NB4 (cell line): ENCODE measurements at regions not wholly inside any gene's neighbourhood (a gene's known extent, or its start where the extent isn't known, plus 50 kb on each side); places are given as distances from the start of the nearest gene placed in this dataset.

ENCODE experiments used
- DNase-seq: peaks from one replicate; pipeline ENCODE4 v3.0.0; 2010; ENCODE audit warnings: low read depth
- H3K4me3 ChIP-seq: one replicate; pipeline ENCODE4 v1.5.1; 2011; ENCODE audit warnings: mild to moderate bottlenecking, low read depth, low read length, moderate library complexity
- MYC ChIP-seq: IDR thresholded peaks from 2 replicates; pipeline ENCODE4 v1.6.1; 2011; ENCODE audit warnings: low read depth, low read length
- POLR2A ChIP-seq: IDR thresholded peaks from 2 replicates; pipeline ENCODE4 v1.6.1; 2011; ENCODE audit warnings: mild to moderate bottlenecking; ENCODE audit not compliant: insufficient read length; ENCODE audit errors: extremely low read depth
- TF ChIP-seq, protein P1 (sequence below): IDR thresholded peaks from one replicate; pipeline ENCODE4 v1.5.1; 2012; ENCODE audit warnings: low read depth, low read length
- TF ChIP-seq, protein P2 (sequence below): IDR thresholded peaks from 2 replicates; pipeline ENCODE4 v1.6.1; 2011; ENCODE audit warnings: low read depth, low read length

DNA sequence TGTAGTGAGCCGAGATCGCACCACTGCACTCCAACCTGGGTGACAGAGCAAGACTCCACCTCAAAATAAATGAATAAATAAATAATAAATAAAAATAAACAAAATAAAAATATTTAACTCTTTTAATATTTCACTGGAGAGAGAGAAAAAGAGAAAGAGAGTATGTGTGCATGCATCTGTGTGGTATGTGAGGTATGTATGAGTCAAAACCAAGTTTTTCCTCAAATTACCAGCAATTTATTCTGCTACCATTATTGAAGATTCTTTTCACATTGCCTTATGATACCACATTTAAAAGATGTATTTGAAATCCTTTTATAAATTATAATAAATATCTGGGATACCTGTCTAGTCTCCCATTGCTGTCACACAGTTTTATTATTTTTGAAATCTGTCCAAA is 122.1 kb downstream of the CD164 start:
- TF ChIP-seq POLR2A (no peak), MYC (no peak)
- TF ChIP-seq, protein P1, sequence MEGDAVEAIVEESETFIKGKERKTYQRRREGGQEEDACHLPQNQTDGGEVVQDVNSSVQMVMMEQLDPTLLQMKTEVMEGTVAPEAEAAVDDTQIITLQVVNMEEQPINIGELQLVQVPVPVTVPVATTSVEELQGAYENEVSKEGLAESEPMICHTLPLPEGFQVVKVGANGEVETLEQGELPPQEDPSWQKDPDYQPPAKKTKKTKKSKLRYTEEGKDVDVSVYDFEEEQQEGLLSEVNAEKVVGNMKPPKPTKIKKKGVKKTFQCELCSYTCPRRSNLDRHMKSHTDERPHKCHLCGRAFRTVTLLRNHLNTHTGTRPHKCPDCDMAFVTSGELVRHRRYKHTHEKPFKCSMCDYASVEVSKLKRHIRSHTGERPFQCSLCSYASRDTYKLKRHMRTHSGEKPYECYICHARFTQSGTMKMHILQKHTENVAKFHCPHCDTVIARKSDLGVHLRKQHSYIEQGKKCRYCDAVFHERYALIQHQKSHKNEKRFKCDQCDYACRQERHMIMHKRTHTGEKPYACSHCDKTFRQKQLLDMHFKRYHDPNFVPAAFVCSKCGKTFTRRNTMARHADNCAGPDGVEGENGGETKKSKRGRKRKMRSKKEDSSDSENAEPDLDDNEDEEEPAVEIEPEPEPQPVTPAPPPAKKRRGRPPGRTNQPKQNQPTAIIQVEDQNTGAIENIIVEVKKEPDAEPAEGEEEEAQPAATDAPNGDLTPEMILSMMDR = no peak
- TF ChIP-seq, protein P2, sequence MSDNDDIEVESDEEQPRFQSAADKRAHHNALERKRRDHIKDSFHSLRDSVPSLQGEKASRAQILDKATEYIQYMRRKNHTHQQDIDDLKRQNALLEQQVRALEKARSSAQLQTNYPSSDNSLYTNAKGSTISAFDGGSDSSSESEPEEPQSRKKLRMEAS = no peak
- no peak overlapping the region for H3K4me3 ChIP-seq
- no peak for DNase-seq

DNA sequence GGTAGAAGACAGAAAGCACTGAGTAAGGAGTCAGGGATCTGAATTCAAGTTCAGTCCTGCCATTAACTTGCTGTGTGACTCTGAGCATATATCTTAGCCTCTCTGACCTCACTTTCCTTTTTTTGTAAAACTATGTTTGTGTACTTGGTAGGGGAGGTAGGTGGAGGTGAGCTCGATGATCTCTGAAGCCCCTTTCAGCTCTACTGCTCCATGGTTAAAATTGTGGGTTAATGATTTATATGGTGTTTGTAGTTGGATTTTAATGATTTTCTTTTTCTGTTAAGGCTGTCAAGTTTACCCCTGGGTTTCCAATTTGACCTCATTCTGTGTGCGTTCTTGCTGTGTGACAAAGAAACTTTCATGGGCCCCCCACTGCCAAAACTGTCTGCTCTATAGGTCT is 124.1 kb downstream of the CD164 start:
- no peak overlapping the region for H3K4me3 ChIP-seq
- TF ChIP-seq, protein P2 = no peak
- TF ChIP-seq, protein P1 = no peak
- no peak for TF ChIP-seq MYC
- TF ChIP-seq POLR2A = no peak
- DNase-seq = no peak

DNA sequence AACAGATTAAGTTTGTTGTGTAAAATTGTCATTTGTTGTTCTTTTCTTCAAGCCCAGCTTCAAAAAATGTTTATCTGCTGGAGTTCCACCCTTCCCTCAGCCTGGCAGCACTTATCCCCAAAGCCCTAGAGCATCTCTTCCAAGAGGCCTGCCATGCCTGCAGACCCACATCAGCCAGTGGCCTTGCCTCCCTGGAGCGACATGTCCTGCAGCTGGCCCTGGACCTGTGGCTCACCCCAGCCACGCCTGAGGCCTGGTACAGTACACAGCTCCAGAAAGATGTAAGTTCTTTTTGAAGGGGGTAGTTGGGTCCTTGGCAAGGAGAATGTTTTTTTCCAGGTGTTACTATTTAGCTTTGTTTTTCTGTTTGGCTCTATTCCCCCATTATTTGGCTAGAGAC is 124.8 kb downstream of the CD164 start:
- TF ChIP-seq, protein P1 = no peak
- TF ChIP-seq POLR2A (no peak), MYC (no peak)
- TF ChIP-seq, protein P2 = no peak
- H3K4me3 ChIP-seq = no peak overlapping the region
- no peak for DNase-seq

DNA sequence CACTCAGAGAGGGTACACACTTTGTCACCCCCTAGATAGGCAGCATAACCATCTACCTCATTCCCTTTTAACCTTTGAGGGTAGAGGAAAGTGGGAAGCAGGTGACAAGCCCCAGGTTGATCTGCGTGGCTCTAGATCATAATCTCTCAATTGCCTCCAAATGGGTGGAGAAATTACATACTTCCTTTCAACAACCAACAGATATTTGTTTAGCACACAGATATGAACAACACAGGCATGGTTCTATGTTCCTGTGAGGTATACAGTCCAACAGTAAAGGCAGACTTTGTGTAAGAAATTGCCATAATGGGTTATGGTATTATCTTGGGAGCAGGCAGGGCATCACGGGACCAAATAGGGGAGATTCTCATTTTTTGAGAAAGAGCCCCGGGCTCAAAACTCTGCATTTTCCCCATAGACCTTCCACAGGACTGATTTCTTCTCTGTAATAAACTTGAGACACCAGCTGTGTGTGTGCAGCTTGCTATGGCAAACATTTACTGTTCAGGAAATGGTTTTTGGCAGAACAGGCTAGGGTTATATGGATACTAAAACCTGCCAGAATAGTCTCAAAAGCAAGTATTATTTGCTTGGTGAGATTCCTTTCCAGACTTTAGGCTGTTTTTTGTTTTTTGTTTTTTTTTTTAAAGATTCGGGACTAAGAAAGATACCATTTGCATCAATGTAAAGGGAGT is 126.2 kb downstream of the CD164 start:
- no peak overlapping the region for H3K4me3 ChIP-seq
- TF ChIP-seq, protein P2 = no peak
- no peak for TF ChIP-seq POLR2A
- no peak for TF ChIP-seq MYC
- TF ChIP-seq, protein P1 = no peak
- no peak for DNase-seq

DNA sequence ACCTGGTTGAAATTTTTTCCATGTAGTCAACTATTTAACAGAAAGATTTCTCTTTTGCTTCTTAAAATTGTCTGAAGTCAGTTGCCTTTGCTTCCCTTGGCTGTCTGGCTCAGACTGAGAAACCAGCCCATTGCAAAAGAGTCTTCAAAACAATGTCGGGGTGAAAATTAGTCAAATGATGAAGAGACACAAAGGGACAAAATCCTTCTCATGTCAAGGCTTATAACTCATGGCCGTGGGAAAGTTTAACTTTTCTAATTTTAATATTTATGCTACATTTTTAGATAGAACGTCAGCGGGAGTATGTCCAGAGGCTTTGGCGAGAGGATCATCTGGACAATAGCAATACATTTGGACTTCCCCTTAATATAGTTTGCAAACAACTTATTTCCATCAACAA is 127.2 kb downstream of the CD164 start:
- H3K4me3 ChIP-seq = no peak overlapping the region
- no peak for TF ChIP-seq MYC
- TF ChIP-seq, protein P2 = no peak
- TF ChIP-seq, protein P1 = no peak
- no peak for TF ChIP-seq POLR2A
- no peak for DNase-seq

DNA sequence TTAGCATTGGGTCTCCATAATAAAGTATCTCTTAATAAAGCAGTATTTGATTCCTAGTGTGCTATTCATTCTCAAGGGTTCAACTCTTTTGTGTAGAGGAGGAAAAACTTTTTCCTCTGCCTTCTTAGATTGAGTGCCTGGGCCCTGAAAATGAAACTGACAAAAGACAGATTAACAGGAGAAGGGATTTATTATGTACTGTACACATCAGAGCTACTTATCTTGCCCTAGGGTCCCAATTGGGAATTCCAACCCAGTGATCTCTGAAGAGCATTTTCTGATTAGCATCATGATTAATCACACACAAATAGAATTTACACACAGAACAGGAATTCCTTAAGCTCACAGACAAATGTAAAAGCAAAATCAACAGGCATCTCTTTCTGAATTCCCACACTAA is 128.9 kb downstream of the CD164 start:
- no peak overlapping the region for H3K4me3 ChIP-seq
- DNase-seq = no peak
- TF ChIP-seq, protein P1 = no peak
- TF ChIP-seq POLR2A (no peak), MYC (no peak)
- TF ChIP-seq, protein P2 = no peak
